Stimulated activated CD4-positive, alpha-beta T cell treated with anti-CD3 and anti-CD28 coated beads, Interleukin-15, amount 100 ng/mL, for 24 hours (primary cell): ENCODE measurements at regions not wholly inside any gene's neighbourhood (a gene's known extent, or its start where the extent isn't known, plus 50 kb on each side); places are given as distances from the start of the nearest gene placed in this dataset.
"Not testable (repeated sequence)": the region's sequence is repeated elsewhere in the genome, so short reads cannot be mapped to it uniquely, and the experiment has no call there.

ENCODE experiments used
- DNase-seq: peaks from one replicate; pipeline ENCODE4 v3.0.0-alpha.2; 2020

- DNase-seq = no peak
Observed at GRCh38 chr12:102344691-102345090, 135.7 kb downstream of the IGF1 start.

GRCh38 chr12:102343361-102344121 is 136.8 kb downstream of the IGF1 start:
- no peak for DNase-seq

GRCh38 chr12:102342281-102343006 is 137.9 kb downstream of the IGF1 start:
- no peak for DNase-seq

- DNase-seq = no peak
Observed at GRCh38 chr12:102334765-102335164, 137.1 kb upstream of the PMCH start.

- no peak for DNase-seq
Observed at GRCh38 chr12:102331419-102331818, 133.8 kb upstream of the PMCH start.

- DNase-seq = no peak
Observed at GRCh38 chr12:102329883-102330282, 132.2 kb upstream of the PMCH start.

- no peak for DNase-seq
Observed at GRCh38 chr12:102326982-102327381, 129.3 kb upstream of the PMCH start.

GRCh38 chr12:102325108-102325507 is 127.5 kb upstream of the PMCH start:
- not testable (repeated sequence) for DNase-seq

GRCh38 chr12:102323799-102324198 is 126.2 kb upstream of the PMCH start:
- DNase-seq = no peak

GRCh38 chr12:102322254-102322653 is 124.6 kb upstream of the PMCH start:
- DNase-seq = no peak

- no peak for DNase-seq
Observed at GRCh38 chr12:102321305-102322082, 123.9 kb upstream of the PMCH start.

- no peak for DNase-seq
Observed at GRCh38 chr12:102317155-102317554, 119.5 kb upstream of the PMCH start.

GRCh38 chr12:102316723-102317122 is 119.1 kb upstream of the PMCH start:
- DNase-seq = no peak

GRCh38 chr12:102314821-102315220 is 117.2 kb upstream of the PMCH start:
- no peak for DNase-seq

GRCh38 chr12:102313116-102313971 is 115.7 kb upstream of the PMCH start:
- DNase-seq = not testable (repeated sequence)

- no peak for DNase-seq
Observed at GRCh38 chr12:102305486-102305885, 107.9 kb upstream of the PMCH start.

- not testable (repeated sequence) for DNase-seq
Observed at GRCh38 chr12:102304667-102305066, 107.0 kb upstream of the PMCH start.

- no peak for DNase-seq
Observed at GRCh38 chr12:102302553-102302952, 104.9 kb upstream of the PMCH start.

- no peak for DNase-seq
Observed at GRCh38 chr12:102301547-102301946, 103.9 kb upstream of the PMCH start.

GRCh38 chr12:102300824-102301461 is 103.3 kb upstream of the PMCH start:
- DNase-seq = peak; percentile 1

GRCh38 chr12:102299731-102300130 is 102.1 kb upstream of the PMCH start:
- no peak for DNase-seq

- DNase-seq = no peak
Observed at GRCh38 chr12:102298022-102298421, 100.4 kb upstream of the PMCH start.
